ENCODE measurements at regions not wholly inside any gene's neighbourhood (a gene's known extent, or its start where the extent isn't known, plus 50 kb on each side); places are given as distances from the start of the nearest gene placed in this dataset.

GRCh38 chr13:78334059-78334458 is 269.3 kb downstream of the POU4F1 start:
- DNase-seq (ENCODE audit: extremely low spot score, unreplicated experiment), result no peak
- Mint-ChIP-seq H3K9me3 (ENCODE audit: unreplicated experiment) (no peaks in the 10 kb centered on the region), H3K4me1 (ENCODE audit: unreplicated experiment) (no peaks in the 10 kb centered on the region), H3K36me3 (ENCODE audit: unreplicated experiment) (no peaks in the 10 kb centered on the region), H3K27me3 (ENCODE audit: unreplicated experiment) (no peaks in the 10 kb centered on the region), H3K4me3 (ENCODE audit: unreplicated experiment) (no peak overlapping the region), H3K27ac (ENCODE audit: unreplicated experiment) (no peak overlapping the region)
- TF ChIP-seq CTCF (IDR thresholded peaks at IDR 0.05), result no peak

DNA sequence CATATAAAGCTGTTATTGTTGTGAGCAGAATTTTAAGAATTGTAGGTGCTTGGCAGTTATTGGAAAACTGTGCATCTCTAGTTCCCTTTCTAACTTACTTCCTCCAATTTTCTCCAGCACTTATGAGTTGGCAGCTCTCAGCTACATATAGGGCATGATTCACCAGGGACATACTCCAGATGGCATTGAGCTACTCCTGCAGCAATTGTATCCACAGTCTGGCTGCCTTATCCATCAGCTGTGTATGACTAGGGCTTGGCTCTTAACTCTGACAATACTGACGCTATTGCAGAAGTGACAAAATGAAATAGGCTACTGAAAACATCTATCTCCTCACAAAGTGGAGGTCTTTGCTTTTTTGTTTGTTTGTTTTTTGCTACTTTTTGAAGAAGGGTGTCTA is 276.7 kb downstream of the POU4F1 start:
- H3K4me3 Mint-ChIP-seq (ENCODE audit: unreplicated experiment), result no peak overlapping the region
- no peaks in the 10 kb centered on the region for H3K4me1 Mint-ChIP-seq (ENCODE audit: unreplicated experiment)
- DNase-seq (ENCODE audit: extremely low spot score, unreplicated experiment), result no peak
- no peak for TF ChIP-seq CTCF (IDR thresholded peaks at IDR 0.05)
- no peaks in the 10 kb centered on the region for H3K36me3 Mint-ChIP-seq (ENCODE audit: unreplicated experiment)
- H3K9me3 Mint-ChIP-seq (ENCODE audit: unreplicated experiment), result no peaks in the 10 kb centered on the region
- no peak overlapping the region for H3K27ac Mint-ChIP-seq (ENCODE audit: unreplicated experiment)
- no peaks in the 10 kb centered on the region for H3K27me3 Mint-ChIP-seq (ENCODE audit: unreplicated experiment)

DNA sequence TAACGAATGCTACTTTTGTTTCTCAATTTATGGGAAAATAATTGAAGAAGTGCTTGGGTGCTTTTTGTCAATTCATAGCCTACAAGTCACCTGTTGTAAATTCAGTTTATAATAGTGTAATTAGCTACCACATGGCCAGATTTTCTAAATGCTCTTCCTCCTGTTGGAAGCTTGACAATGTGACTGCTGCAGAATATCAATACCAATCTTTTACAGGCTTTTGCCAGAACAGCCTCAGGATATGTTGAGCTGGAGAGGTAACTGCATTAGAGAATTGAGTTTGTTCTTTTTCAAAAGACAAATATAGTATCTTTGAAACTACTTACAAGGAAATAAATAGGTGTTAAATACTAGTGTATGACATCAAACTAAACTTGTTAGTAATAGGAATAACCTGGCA is 277.8 kb downstream of the POU4F1 start:
- Mint-ChIP-seq H3K27ac (ENCODE audit: unreplicated experiment) (no peak overlapping the region), H3K9me3 (ENCODE audit: unreplicated experiment) (no peaks in the 10 kb centered on the region), H3K4me1 (ENCODE audit: unreplicated experiment) (no peaks in the 10 kb centered on the region), H3K27me3 (ENCODE audit: unreplicated experiment) (no peaks in the 10 kb centered on the region), H3K36me3 (ENCODE audit: unreplicated experiment) (no peaks in the 10 kb centered on the region), H3K4me3 (ENCODE audit: unreplicated experiment) (no peak overlapping the region)
- no peak for DNase-seq (ENCODE audit: extremely low spot score, unreplicated experiment)
- no peak for TF ChIP-seq CTCF (IDR thresholded peaks at IDR 0.05)

DNA sequence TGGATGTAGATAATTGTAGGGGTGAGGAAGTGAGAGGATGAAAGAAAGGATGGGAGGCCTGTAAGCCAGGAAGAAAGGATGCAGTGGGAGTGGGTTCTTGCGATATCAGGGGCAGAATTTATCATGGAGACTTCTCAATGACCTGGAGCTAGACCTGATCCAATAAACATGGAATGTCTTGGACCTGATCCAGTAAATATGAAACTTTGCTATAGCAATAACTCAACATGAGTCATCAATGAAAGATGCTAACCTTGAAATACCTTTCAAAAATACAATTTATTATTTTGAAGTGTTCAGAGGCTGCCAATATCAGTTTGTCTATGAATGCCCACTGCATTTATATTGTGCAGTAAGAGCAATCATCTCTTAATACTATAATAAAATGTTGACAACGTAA is 279.5 kb downstream of the POU4F1 start:
- H3K4me1 Mint-ChIP-seq (ENCODE audit: unreplicated experiment), result no peaks in the 10 kb centered on the region

DNA sequence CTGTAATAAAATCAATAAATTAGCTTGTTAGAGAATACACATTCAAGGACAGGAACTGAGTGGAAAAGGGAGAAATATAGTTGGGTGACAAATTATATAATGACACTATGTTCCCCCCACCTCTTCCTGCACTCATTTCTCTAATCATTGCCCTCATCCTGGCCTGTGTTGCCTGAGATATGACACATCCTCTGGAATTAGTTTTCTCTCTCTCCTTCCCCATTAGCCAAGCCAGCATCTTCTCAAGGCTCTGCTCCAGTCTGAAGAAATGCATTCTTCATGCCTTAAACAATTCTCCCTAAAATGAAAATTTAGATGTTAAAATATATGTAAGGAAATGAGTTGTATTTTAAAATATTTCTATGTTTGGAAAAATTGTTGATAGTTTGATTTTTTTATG is 280.3 kb downstream of the POU4F1 start:
- H3K27ac Mint-ChIP-seq (ENCODE audit: unreplicated experiment), result no peak overlapping the region
- H3K4me1 Mint-ChIP-seq (ENCODE audit: unreplicated experiment), result no peaks in the 10 kb centered on the region
- no peak for DNase-seq (ENCODE audit: extremely low spot score, unreplicated experiment)

More for the DNA sequence above, 279.5 kb downstream of the POU4F1 start:
- DNase-seq (ENCODE audit: extremely low spot score, unreplicated experiment), result no peak
- H3K27me3 Mint-ChIP-seq (ENCODE audit: unreplicated experiment), result no peaks in the 10 kb centered on the region
- no peak overlapping the region for H3K4me3 Mint-ChIP-seq (ENCODE audit: unreplicated experiment)
- TF ChIP-seq CTCF (IDR thresholded peaks at IDR 0.05), result no peak
- no peaks in the 10 kb centered on the region for H3K36me3 Mint-ChIP-seq (ENCODE audit: unreplicated experiment)
- H3K27ac Mint-ChIP-seq (ENCODE audit: unreplicated experiment), result no peak overlapping the region
- H3K9me3 Mint-ChIP-seq (ENCODE audit: unreplicated experiment), result no peaks in the 10 kb centered on the region

More for the DNA sequence above, 280.3 kb downstream of the POU4F1 start:
- Mint-ChIP-seq H3K27me3 (ENCODE audit: unreplicated experiment) (no peaks in the 10 kb centered on the region), H3K4me3 (ENCODE audit: unreplicated experiment) (no peak overlapping the region), H3K9me3 (ENCODE audit: unreplicated experiment) (no peaks in the 10 kb centered on the region), H3K36me3 (ENCODE audit: unreplicated experiment) (no peaks in the 10 kb centered on the region)
- no peak for TF ChIP-seq CTCF (IDR thresholded peaks at IDR 0.05)
